T-helper 1 cell treated with Interleukin-12 subunit alpha and Interleukin-12 subunit beta and Interleukin-4 antibody, amounts not matched to agents 30 μg/mL and 1 μg/mL, for 36 hours (primary cell): ENCODE measurements at regions not wholly inside any gene's neighbourhood (a gene's known extent, or its start where the extent isn't known, plus 50 kb on each side); places are given as distances from the start of the nearest gene placed in this dataset.

Experiments
- H3K27ac Mint-ChIP-seq: one replicate; pipeline ENCODE4 v1.8.0; 2021; ENCODE audit warnings: mild to moderate bottlenecking, mixed read lengths
- H3K27me3 Mint-ChIP-seq: one replicate; pipeline ENCODE4 v1.8.0; 2021; ENCODE audit warnings: low read depth, mixed read lengths
- H3K36me3 Mint-ChIP-seq: one replicate; pipeline ENCODE4 v1.8.0; 2021; ENCODE audit warnings: low read depth, mixed read lengths
- H3K4me1 Mint-ChIP-seq: one replicate; pipeline ENCODE4 v1.8.0; 2021; ENCODE audit warnings: low read depth, mixed read lengths
- H3K4me3 Mint-ChIP-seq: one replicate; pipeline ENCODE4 v1.8.0; 2021; ENCODE audit warnings: mild to moderate bottlenecking, moderate library complexity, mixed read lengths
- H3K9me3 Mint-ChIP-seq: one replicate; pipeline ENCODE4 v1.8.0; 2021; ENCODE audit warnings: mixed read lengths

- Mint-ChIP-seq H3K4me3 (no peak overlapping the region), H3K4me1 (no peaks in the 10 kb centered on the region), H3K36me3 (no peaks in the 10 kb centered on the region), H3K9me3 (peaks cover 4% of the 10 kb centered on the region), H3K27ac (no peak overlapping the region), H3K27me3 (no peaks in the 10 kb centered on the region)
Measured at GRCh38 chr13:83333614-83334388, 548.5 kb downstream of the SLITRK1 start.

- no peaks in the 10 kb centered on the region for H3K36me3 Mint-ChIP-seq
- no peak overlapping the region for H3K4me3 Mint-ChIP-seq
- no peaks in the 10 kb centered on the region for H3K27me3 Mint-ChIP-seq
Measured at GRCh38 chr13:83332751-83333150, 549.5 kb downstream of the SLITRK1 start.

GRCh38 chr13:83327091-83327490 lies 555.2 kb downstream of the SLITRK1 start:
- Mint-ChIP-seq H3K9me3 (peaks cover 9% of the 10 kb centered on the region), H3K4me1 (no peaks in the 10 kb centered on the region), H3K4me3 (no peak overlapping the region), H3K27ac (no peak overlapping the region), H3K27me3 (no peaks in the 10 kb centered on the region), H3K36me3 (no peaks in the 10 kb centered on the region)

More at GRCh38 chr13:83332751-83333150, 549.5 kb downstream of the SLITRK1 start:
- peaks cover 4% of the 10 kb centered on the region for H3K9me3 Mint-ChIP-seq
- H3K27ac Mint-ChIP-seq, result no peak overlapping the region
- H3K4me1 Mint-ChIP-seq, result no peaks in the 10 kb centered on the region

- Mint-ChIP-seq H3K36me3 (no peaks in the 10 kb centered on the region), H3K4me1 (no peaks in the 10 kb centered on the region), H3K27ac (no peak overlapping the region), H3K4me3 (no peak overlapping the region), H3K9me3 (peaks cover 12% of the 10 kb centered on the region), H3K27me3 (no peaks in the 10 kb centered on the region)
Measured at GRCh38 chr13:83325125-83325853, 557.0 kb downstream of the SLITRK1 start.

- Mint-ChIP-seq H3K27me3 (no peaks in the 10 kb centered on the region), H3K27ac (no peak overlapping the region), H3K36me3 (no peaks in the 10 kb centered on the region), H3K4me1 (no peaks in the 10 kb centered on the region), H3K9me3 (no peaks in the 10 kb centered on the region), H3K4me3 (no peak overlapping the region)
Measured at GRCh38 chr13:83311886-83312577, 570.2 kb downstream of the SLITRK1 start.

GRCh38 chr13:83298617-83299016 lies 583.7 kb downstream of the SLITRK1 start:
- Mint-ChIP-seq H3K9me3 (peaks cover 4% of the 10 kb centered on the region), H3K27me3 (no peaks in the 10 kb centered on the region), H3K36me3 (no peaks in the 10 kb centered on the region), H3K4me1 (no peaks in the 10 kb centered on the region), H3K4me3 (no peak overlapping the region), H3K27ac (no peak overlapping the region)

GRCh38 chr13:83297586-83298290 lies 584.5 kb downstream of the SLITRK1 start:
- Mint-ChIP-seq H3K27ac (no peak overlapping the region), H3K4me3 (no peak overlapping the region), H3K36me3 (no peaks in the 10 kb centered on the region), H3K4me1 (no peaks in the 10 kb centered on the region), H3K9me3 (peaks cover 10% of the 10 kb centered on the region), H3K27me3 (no peaks in the 10 kb centered on the region)

- Mint-ChIP-seq H3K27ac (no peak overlapping the region), H3K27me3 (no peaks in the 10 kb centered on the region), H3K9me3 (peaks cover 10% of the 10 kb centered on the region), H3K36me3 (no peaks in the 10 kb centered on the region), H3K4me1 (no peaks in the 10 kb centered on the region), H3K4me3 (no peak overlapping the region)
Measured at GRCh38 chr13:83295686-83296085, 586.6 kb downstream of the SLITRK1 start.

GRCh38 chr13:83286737-83287136 lies 595.5 kb downstream of the SLITRK1 start:
- Mint-ChIP-seq H3K4me3 (no peak overlapping the region), H3K27me3 (no peaks in the 10 kb centered on the region), H3K9me3 (no peaks in the 10 kb centered on the region), H3K4me1 (no peaks in the 10 kb centered on the region), H3K36me3 (no peaks in the 10 kb centered on the region), H3K27ac (no peak overlapping the region)

- H3K9me3 Mint-ChIP-seq, result peaks cover 3% of the 10 kb centered on the region
- no peak overlapping the region for H3K27ac Mint-ChIP-seq
Measured at GRCh38 chr13:83281654-83282053, 600.6 kb downstream of the SLITRK1 start.

GRCh38 chr13:83274679-83275078 lies 607.6 kb downstream of the SLITRK1 start:
- H3K9me3 Mint-ChIP-seq, result no peaks in the 10 kb centered on the region
- no peaks in the 10 kb centered on the region for H3K4me1 Mint-ChIP-seq

More at GRCh38 chr13:83281654-83282053, 600.6 kb downstream of the SLITRK1 start:
- Mint-ChIP-seq H3K36me3 (no peaks in the 10 kb centered on the region), H3K4me3 (no peak overlapping the region), H3K4me1 (no peaks in the 10 kb centered on the region), H3K27me3 (no peaks in the 10 kb centered on the region)

GRCh38 chr13:83272652-83273240 lies 609.5 kb downstream of the SLITRK1 start:
- H3K9me3 Mint-ChIP-seq, result no peaks in the 10 kb centered on the region
- H3K36me3 Mint-ChIP-seq, result no peaks in the 10 kb centered on the region
- no peak overlapping the region for H3K27ac Mint-ChIP-seq
- H3K27me3 Mint-ChIP-seq, result no peaks in the 10 kb centered on the region
- H3K4me1 Mint-ChIP-seq, result no peaks in the 10 kb centered on the region
- no peak overlapping the region for H3K4me3 Mint-ChIP-seq

More at GRCh38 chr13:83274679-83275078, 607.6 kb downstream of the SLITRK1 start:
- Mint-ChIP-seq H3K27me3 (no peaks in the 10 kb centered on the region), H3K27ac (no peak overlapping the region), H3K4me3 (no peak overlapping the region), H3K36me3 (no peaks in the 10 kb centered on the region)

GRCh38 chr13:83272076-83272475 lies 610.2 kb downstream of the SLITRK1 start:
- no peak overlapping the region for H3K4me3 Mint-ChIP-seq
- H3K9me3 Mint-ChIP-seq, result no peaks in the 10 kb centered on the region
- H3K27ac Mint-ChIP-seq, result no peak overlapping the region
- no peaks in the 10 kb centered on the region for H3K36me3 Mint-ChIP-seq
- H3K27me3 Mint-ChIP-seq, result no peaks in the 10 kb centered on the region
- H3K4me1 Mint-ChIP-seq, result no peaks in the 10 kb centered on the region

- Mint-ChIP-seq H3K9me3 (peaks cover 7% of the 10 kb centered on the region), H3K4me1 (no peaks in the 10 kb centered on the region), H3K4me3 (no peak overlapping the region), H3K27me3 (no peaks in the 10 kb centered on the region), H3K27ac (no peak overlapping the region), H3K36me3 (no peaks in the 10 kb centered on the region)
Measured at GRCh38 chr13:83265279-83265678, 617.0 kb downstream of the SLITRK1 start.
